ENCODE measurements at regions not wholly inside any gene's neighbourhood (a gene's known extent, or its start where the extent isn't known, plus 50 kb on each side); places are given as distances from the start of the nearest gene placed in this dataset.

- TF ChIP-seq SUZ12 (IDR thresholded peaks at IDR 0.05; ENCODE audit: extremely low read depth, insufficient read depth, insufficient read length) (no peak), ZNF274 (IDR thresholded peaks at IDR 0.05; ENCODE audit: low read depth, low read length) (no peak), YY1 (IDR thresholded peaks at IDR 0.05; ENCODE audit: insufficient read depth, insufficient read length) (no peak)
Observed at GRCh38 chr11:45383224-45383623, 97.1 kb upstream of the SYT13 start.

All from NT2/D1 (cell line).